IMR-90 (cell line): ENCODE measurements at regions not wholly inside any gene's neighbourhood (a gene's known extent, or its start where the extent isn't known, plus 50 kb on each side); places are given as distances from the start of the nearest gene placed in this dataset.
A peak's percentile ranks its signal among the peaks of the same experiment; 100 is the strongest.

Source experiments
- ATAC-seq: fragments of 200-7000 bp; cut with Tn5 transposase; 2 replicates; pipeline ENCODE4 v1.9.1; 2020; ENCODE audit warnings: low read depth, mild to moderate bottlenecking, moderate library complexity
- BruUV-seq: library from RNA; stranded (reverse); fragments of 400-500 nt; replicated peaks from 2 replicates; lab custom pipeline; 2021; lab: Mats Ljungman, UMichigan
- CTCF ChIA-PET: fragments of 300-600 bp; formaldehyde crosslinking; extraction: SDS; loops from one replicate; lab custom pipeline; 2021; ENCODE audit warnings: antibody characterized with exemption; lab: Yijun Ruan, JAX
- POLR2A ChIA-PET: fragments of 300-600 bp; sonication (Branson Sonifier 250); formaldehyde crosslinking; loops from one replicate; lab custom pipeline; 2022; ENCODE audit warnings: antibody characterized with exemption; ENCODE audit not compliant: unreplicated experiment; lab: Charles Lee
- DNase-seq: peaks from one replicate; pipeline ENCODE4 v3.0.0; 2013
- H2AFZ ChIP-seq: replicated peaks from 2 replicates; pipeline ENCODE3; 2013; ENCODE audit warnings: low read length, mild to moderate bottlenecking; ENCODE audit not compliant: poor library complexity
- H2AK5ac ChIP-seq: 2 replicates; pipeline ENCODE4 v1.6.1; 2013; ENCODE audit warnings: low read depth, low read length, inconsistent platforms
- H2AK9ac ChIP-seq: replicated peaks from 2 replicates; pipeline ENCODE3; 2013; ENCODE audit warnings: mild to moderate bottlenecking, low read depth, low read length, moderate library complexity; ENCODE audit not compliant: poor library complexity
- H2BK120ac ChIP-seq: 2 replicates; pipeline ENCODE4 v1.6.1; 2013; ENCODE audit warnings: low read depth, low read length, inconsistent platforms
- H2BK15ac ChIP-seq: 3 replicates; pipeline ENCODE4 v1.6.1; 2013; ENCODE audit warnings: low read depth, low read length, inconsistent platforms
- H2BK20ac ChIP-seq: 2 replicates; pipeline ENCODE4 v1.6.1; 2013; ENCODE audit warnings: low read depth, mild to moderate bottlenecking, inconsistent platforms, low read length, moderate library complexity
- H2BK5ac ChIP-seq: 2 replicates; pipeline ENCODE4 v1.6.1; 2013; ENCODE audit warnings: mild to moderate bottlenecking, low read depth, low read length, inconsistent platforms; ENCODE audit not compliant: poor library complexity, severe bottlenecking
- H3K14ac ChIP-seq: replicated peaks from 2 replicates; pipeline ENCODE4 v1.6.1; 2013; ENCODE audit warnings: low read depth, low read length, inconsistent platforms
- H3K18ac ChIP-seq: 2 replicates; pipeline ENCODE4 v1.6.1; 2013; ENCODE audit warnings: low read depth, low read length, control low read depth
- H3K23ac ChIP-seq: 2 replicates; pipeline ENCODE4 v1.6.1; 2013; ENCODE audit warnings: low read depth, low read length, inconsistent platforms
- H3K27ac ChIP-seq: 2 replicates; pipeline ENCODE4 v1.5.1; 2013; ENCODE audit warnings: mild to moderate bottlenecking, control low read depth, low read length; ENCODE audit not compliant: insufficient read depth
- H3K27me3 ChIP-seq: 2 replicates; pipeline ENCODE4 v1.6.1; 2013; ENCODE audit warnings: low read length; ENCODE audit not compliant: control insufficient read depth, insufficient read depth
- H3K36me3 ChIP-seq: 2 replicates; pipeline ENCODE4 v1.6.1; 2013; ENCODE audit warnings: low read length, mixed read lengths; ENCODE audit not compliant: control insufficient read depth, insufficient read depth
- H3K4ac ChIP-seq: 2 replicates; pipeline ENCODE4 v1.6.1; 2013; ENCODE audit warnings: low read depth, low read length, inconsistent platforms
- H3K4me1 ChIP-seq: 2 replicates; pipeline ENCODE4 v1.6.1; 2013; ENCODE audit warnings: low read length, mixed read lengths; ENCODE audit not compliant: control insufficient read depth, insufficient read depth
- H3K4me2 ChIP-seq: 2 replicates; pipeline ENCODE4 v1.6.1; 2013; ENCODE audit warnings: low read depth, mild to moderate bottlenecking, control low read depth, low read length, moderate library complexity
- H3K4me3 ChIP-seq: 2 replicates; pipeline ENCODE4 v1.5.1; 2013; ENCODE audit warnings: low read depth, mild to moderate bottlenecking, control low read depth, low read length, moderate library complexity; ENCODE audit not compliant: insufficient read depth
- H3K56ac ChIP-seq: 2 replicates; pipeline ENCODE4 v1.6.1; 2013; ENCODE audit warnings: low read length, inconsistent platforms; ENCODE audit not compliant: insufficient read depth; ENCODE audit errors: extremely low read depth
- H3K79me1 ChIP-seq, 2 experiments: 2 replicates each; pipeline ENCODE4 v1.6.1; 2013; ENCODE audit warnings: low read length in 2 of 2, inconsistent platforms in 1 of 2, low read depth in 1 of 2
- H3K9ac ChIP-seq: 2 replicates; pipeline ENCODE4 v1.6.1; 2013; ENCODE audit warnings: low read depth, low read length, control low read depth
- H3K9me1 ChIP-seq: 2 replicates; pipeline ENCODE4 v1.6.1; 2013; ENCODE audit warnings: low read length, inconsistent platforms; ENCODE audit not compliant: insufficient read depth
- H3K9me3 ChIP-seq: 2 replicates; pipeline ENCODE4 v1.6.1; 2013; ENCODE audit warnings: low read length; ENCODE audit not compliant: control insufficient read depth, insufficient read depth
- H4K20me1 ChIP-seq: 2 replicates; pipeline ENCODE4 v1.6.1; 2013; ENCODE audit warnings: low read length, inconsistent platforms; ENCODE audit not compliant: insufficient read depth
- H4K5ac ChIP-seq: 2 replicates; pipeline ENCODE4 v1.6.1; 2013; ENCODE audit warnings: mild to moderate bottlenecking, low read depth, low read length, control low read depth
- H4K8ac ChIP-seq, 2 experiments: 2 replicates each; pipeline ENCODE4 v1.6.1; 2013; ENCODE audit warnings: low read depth in 2 of 2, low read length in 2 of 2, control low read depth in 1 of 2, inconsistent platforms in 1 of 2
- H4K91ac ChIP-seq: 2 replicates; pipeline ENCODE4 v1.6.1; 2013; ENCODE audit warnings: low read depth, low read length, inconsistent platforms; ENCODE audit not compliant: insufficient read depth
- CEBPB ChIP-seq: IDR thresholded peaks from 2 replicates; pipeline ENCODE4 v1.6.1; 2012; ENCODE audit warnings: low read depth, low read length, improper control_type of control experiment
- CHD1 ChIP-seq: IDR thresholded peaks from 2 replicates; pipeline ENCODE4 v1.6.1; 2012; ENCODE audit warnings: low read depth, low read length, improper control_type of control experiment
- MXI1 ChIP-seq: IDR thresholded peaks from 2 replicates; pipeline ENCODE4 v1.6.1; 2012; ENCODE audit warnings: low read depth, mild to moderate bottlenecking, low read length, moderate library complexity, borderline replicate concordance
- RAD21 ChIP-seq: IDR thresholded peaks from 2 replicates; pipeline ENCODE4 v1.6.1; 2012; ENCODE audit warnings: low read length, improper control_type of control experiment
- WGBS, 2 experiments: methylation state at CpG; one replicate each; pipeline versions ENCODE4 v1.1.5 to v1.1.7; 2013; ENCODE audit warnings: missing lambda C conversion rate in 2 of 2; ENCODE audit not compliant: insufficient read length in 1 of 2; ENCODE audit errors: extremely low coverage in 2 of 2; 5-methylcytosine and 5-hydroxymethylcytosine counted together
- dilution Hi-C: fragments of 300-500 bp; cut with HindIII; formaldehyde crosslinking; loops from one replicate; pipeline ENCODE4 v1.14.3; 2018; ENCODE audit warnings: low sequenced_read_pairs; ENCODE audit not compliant: unreplicated experiment
- in situ Hi-C: fragments of 300-500 bp; cut with MboI; formaldehyde crosslinking; loops from 3 replicates; pipeline ENCODE4 v1.14.3; 2019; ENCODE audit warnings: low sequenced_read_pairs, inconsistent platforms, mixed read lengths
- intact Hi-C: fragments of 100-400 bp; cut with micrococcal nuclease; formaldehyde crosslinking; loops from 2 replicates; pipeline ENCODE4 v1.10.0; 2022
- TF ChIP-seq, protein P1 (sequence below): conservative IDR thresholded peaks from 2 replicates; pipeline ENCODE4 v1.5.1; 2012; ENCODE audit warnings: mild to moderate bottlenecking, low read depth, low read length, improper control_type of control experiment

DNA sequence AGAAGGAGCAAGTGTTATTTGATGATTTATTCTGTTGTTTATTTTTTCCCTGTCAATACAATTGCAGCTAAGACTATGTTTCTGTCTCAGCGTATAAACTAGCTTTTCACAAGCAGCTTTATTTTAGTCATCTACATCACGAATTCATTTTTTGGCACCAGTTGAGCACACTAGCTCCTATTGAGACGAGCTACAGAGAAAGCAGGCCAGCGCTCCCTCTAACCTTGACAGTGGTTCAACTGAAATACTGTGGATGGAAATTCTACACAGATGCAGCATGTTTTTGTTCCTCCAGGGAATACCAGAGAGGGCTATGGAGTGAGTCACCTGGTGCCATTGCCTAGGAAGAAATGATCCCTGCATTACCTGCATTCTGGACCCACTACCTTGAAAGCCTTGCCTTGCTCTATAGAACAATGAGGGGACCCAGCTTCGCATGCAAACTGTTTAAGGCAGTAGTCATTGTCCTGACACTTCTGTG lies 108.2 kb upstream of the ARHGAP42 start:
- Histone ChIP-seq H3K4me1 (peaks cover 6% of the 10 kb centered on the region), H2BK15ac (peak overlapping the region; percentile 30; the same call in 1 of the 3 replicates), H4K8ac (peak overlapping the region in 1 of 2 experiments; percentile 11; a peak in 1 of 4 replicates), H3K9me3 (no peaks in the 10 kb centered on the region), H4K5ac (no peak overlapping the region), H3K56ac (no peak overlapping the region), H3K79me1 (no peaks in the 10 kb centered on the region), H4K20me1 (no peaks in the 10 kb centered on the region), H3K14ac (peak overlapping the region; percentile 62; the same call in 1 of the 2 replicates), H3K27ac (no peak overlapping the region), H3K27me3 (no peaks in the 10 kb centered on the region), H3K9ac (no peak overlapping the region), H2AK5ac (no peak overlapping the region; the same call in 1 of the 2 replicates), H3K9me1 (peaks cover 7% of the 10 kb centered on the region; the same call in 1 of the 2 replicates), H2BK120ac (peak overlapping the region; percentile 62), H3K18ac (no peak overlapping the region), H3K23ac (peak overlapping the region; percentile 73), H3K4me2 (peak overlapping the region; percentile 37), H2AK9ac (peak overlapping the region; percentile 71), H3K36me3 (no peaks in the 10 kb centered on the region), H3K4ac (peak overlapping the region; percentile 66), H2AFZ (peak overlapping the region; percentile 37), H3K4me3 (no peak overlapping the region), H4K91ac (peak overlapping the region; percentile 38; the same call in 1 of the 2 replicates), H2BK20ac (peak overlapping the region; percentile 78), H2BK5ac (no peak overlapping the region)
- BruUV-seq, result no TSS peak
- TF ChIP-seq CEBPB, result 0 out of 2 replicates have a peak, but pooled peaks have one; percentile 29
- TF ChIP-seq, protein P1, sequence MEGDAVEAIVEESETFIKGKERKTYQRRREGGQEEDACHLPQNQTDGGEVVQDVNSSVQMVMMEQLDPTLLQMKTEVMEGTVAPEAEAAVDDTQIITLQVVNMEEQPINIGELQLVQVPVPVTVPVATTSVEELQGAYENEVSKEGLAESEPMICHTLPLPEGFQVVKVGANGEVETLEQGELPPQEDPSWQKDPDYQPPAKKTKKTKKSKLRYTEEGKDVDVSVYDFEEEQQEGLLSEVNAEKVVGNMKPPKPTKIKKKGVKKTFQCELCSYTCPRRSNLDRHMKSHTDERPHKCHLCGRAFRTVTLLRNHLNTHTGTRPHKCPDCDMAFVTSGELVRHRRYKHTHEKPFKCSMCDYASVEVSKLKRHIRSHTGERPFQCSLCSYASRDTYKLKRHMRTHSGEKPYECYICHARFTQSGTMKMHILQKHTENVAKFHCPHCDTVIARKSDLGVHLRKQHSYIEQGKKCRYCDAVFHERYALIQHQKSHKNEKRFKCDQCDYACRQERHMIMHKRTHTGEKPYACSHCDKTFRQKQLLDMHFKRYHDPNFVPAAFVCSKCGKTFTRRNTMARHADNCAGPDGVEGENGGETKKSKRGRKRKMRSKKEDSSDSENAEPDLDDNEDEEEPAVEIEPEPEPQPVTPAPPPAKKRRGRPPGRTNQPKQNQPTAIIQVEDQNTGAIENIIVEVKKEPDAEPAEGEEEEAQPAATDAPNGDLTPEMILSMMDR, result no peak
- no peak for TF ChIP-seq MXI1
- no peak for TF ChIP-seq RAD21
- no peak for TF ChIP-seq CHD1
- ATAC-seq, result peak; percentile 67
- dilution Hi-C loops (no loop called here), in situ Hi-C loops (loop anchor here (5.0 kb wide), 2 partner anchors 273 to 353 kb away; no protein-coding TSS in a partner anchor), intact Hi-C loops (loop anchor here (5.0 to 10.0 kb wide), 2 partner anchors 546 to 837 kb away; partner anchors contain the start of gene PGR)
- CTCF ChIA-PET, result interaction anchor here (0.6 to 1.2 kb wide), 3 partner anchors 11 to 276 kb away, joined by 3 read pairs; no protein-coding TSS in a partner anchor
- peak; percentile 61 for DNase-seq
- WGBS, 2 experiments, result 0% methylated on average over 1 of the region's 5 CpGs; no CpG with 5 or more reads in 1 of the 2 experiments
- POLR2A ChIA-PET, result no interaction called here
